Trophoblast cell (in vitro differentiated cells and primary cell): ENCODE measurements at regions not wholly inside any gene's neighbourhood (a gene's known extent, or its start where the extent isn't known, plus 50 kb on each side); places are given as distances from the start of the nearest gene placed in this dataset.

Experiments
- DNase-seq, 2 donors: peaks; one replicate each; pipeline ENCODE4 v3.0.0-alpha.2; 2016
- H2AFZ ChIP-seq: 2 replicates; pipeline ENCODE4 v1.6.1; 2013; ENCODE audit warnings: low read length, moderate library complexity, mild to moderate bottlenecking; ENCODE audit not compliant: insufficient read depth, poor library complexity
- H2AK5ac ChIP-seq: 2 replicates; pipeline ENCODE4 v1.6.1; 2013; ENCODE audit warnings: mild to moderate bottlenecking, low read length
- H2BK120ac ChIP-seq: 2 replicates; pipeline ENCODE4 v1.6.1; 2013; ENCODE audit warnings: low read length, mild to moderate bottlenecking, moderate library complexity; ENCODE audit not compliant: insufficient read depth, poor library complexity
- H2BK12ac ChIP-seq: 2 replicates; pipeline ENCODE4 v1.6.1; 2013; ENCODE audit warnings: mild to moderate bottlenecking, low read length, moderate library complexity
- H2BK5ac ChIP-seq: 2 replicates; pipeline ENCODE4 v1.6.1; 2013; ENCODE audit warnings: low read length, low read depth, moderate library complexity, mild to moderate bottlenecking; ENCODE audit not compliant: poor library complexity
- H3K14ac ChIP-seq: 2 replicates; pipeline ENCODE4 v1.6.1; 2013; ENCODE audit warnings: mild to moderate bottlenecking, low read length
- H3K18ac ChIP-seq: 2 replicates; pipeline ENCODE4 v1.6.1; 2013; ENCODE audit warnings: mild to moderate bottlenecking, low read length
- H3K23ac ChIP-seq: 2 replicates; pipeline ENCODE4 v1.6.1; 2013; ENCODE audit warnings: low read length
- H3K27ac ChIP-seq: 2 replicates; pipeline ENCODE4 v1.5.1; 2013; ENCODE audit warnings: low read depth, mild to moderate bottlenecking, inconsistent platforms, low read length, moderate library complexity
- H3K27me3 ChIP-seq: 2 replicates; pipeline ENCODE4 v1.6.1; 2013; ENCODE audit warnings: inconsistent platforms, mild to moderate bottlenecking, low read length, moderate library complexity; ENCODE audit not compliant: insufficient read depth
- H3K36me3 ChIP-seq, 2 experiments: 1 replicate in 1 of 2; 2 replicates in 1 of 2; pipeline ENCODE4 v1.6.1; 2013; ENCODE audit warnings: low read length in 2 of 2, mild to moderate bottlenecking in 2 of 2, moderate library complexity in 1 of 2; ENCODE audit not compliant: insufficient read depth in 2 of 2, control insufficient read depth in 1 of 2
- H3K4ac ChIP-seq: 2 replicates; pipeline ENCODE4 v1.6.1; 2013; ENCODE audit warnings: low read depth, mild to moderate bottlenecking, low read length, moderate library complexity
- H3K4me1 ChIP-seq, 2 experiments: 1 replicate in 1 of 2; 2 replicates in 1 of 2; pipeline ENCODE4 v1.6.1; 2013; ENCODE audit warnings: low read length in 2 of 2, mild to moderate bottlenecking in 2 of 2, moderate library complexity in 1 of 2; ENCODE audit not compliant: insufficient read depth in 2 of 2, control insufficient read depth in 1 of 2
- H3K4me2 ChIP-seq: 2 replicates; pipeline ENCODE4 v1.6.1; 2013; ENCODE audit warnings: inconsistent platforms, mild to moderate bottlenecking, low read length, moderate library complexity
- H3K4me3 ChIP-seq: 2 replicates; pipeline ENCODE4 v1.5.1; 2013; ENCODE audit warnings: mild to moderate bottlenecking, low read depth, low read length, inconsistent platforms
- H3K79me1 ChIP-seq: one replicate; pipeline ENCODE4 v1.6.1; 2013; ENCODE audit warnings: low read length
- H3K79me2 ChIP-seq: 2 replicates; pipeline ENCODE4 v1.6.1; 2013; ENCODE audit warnings: low read length, mild to moderate bottlenecking; ENCODE audit not compliant: control insufficient read depth, insufficient read depth, poor library complexity
- H3K9ac ChIP-seq: 2 replicates; pipeline ENCODE4 v1.6.1; 2013; ENCODE audit warnings: mild to moderate bottlenecking, low read length
- H3K9me3 ChIP-seq: 2 replicates; pipeline ENCODE4 v1.6.1; 2013; ENCODE audit warnings: low read depth, mild to moderate bottlenecking, control low read depth, inconsistent platforms, low read length; ENCODE audit not compliant: insufficient read depth
- H4K12ac ChIP-seq: 2 replicates; pipeline ENCODE4 v1.6.1; 2013; ENCODE audit warnings: low read depth, mild to moderate bottlenecking, low read length, moderate library complexity
- H4K8ac ChIP-seq: 2 replicates; pipeline ENCODE4 v1.6.1; 2013; ENCODE audit warnings: low read depth, mild to moderate bottlenecking, low read length, moderate library complexity
- H4K91ac ChIP-seq: one replicate; pipeline ENCODE4 v1.6.1; 2013; ENCODE audit warnings: low read depth, mild to moderate bottlenecking, low read length, moderate library complexity
- WGBS: extraction: QIAGEN DNeasy Blood & Tissue Kit; methylation state at CpG from one replicate; pipeline ENCODE4 v1.1.7; 2013; ENCODE audit warnings: missing lambda C conversion rate; ENCODE audit not compliant: insufficient read length, insufficient coverage; ENCODE audit errors: extremely low coverage; 5-methylcytosine and 5-hydroxymethylcytosine counted together

- H3K9ac ChIP-seq = no peak overlapping the region
- H3K4me2 ChIP-seq = no peak overlapping the region
- H4K8ac ChIP-seq = no peak overlapping the region
- H3K27ac ChIP-seq = no peak overlapping the region
- H4K91ac ChIP-seq = no peak overlapping the region
- H3K79me2 ChIP-seq = no peaks in the 10 kb centered on the region
- H2BK120ac ChIP-seq = no peak overlapping the region
- no peaks in the 10 kb centered on the region for H3K79me1 ChIP-seq
- no peak overlapping the region for H3K14ac ChIP-seq
- H3K4ac ChIP-seq = no peak overlapping the region
- no peak overlapping the region for H3K23ac ChIP-seq
- no CpG with 5 or more reads among the region's 3 CpGs for WGBS
- H2AFZ ChIP-seq = no peak overlapping the region
- H4K12ac ChIP-seq = no peak overlapping the region
- H3K36me3 ChIP-seq = no peaks in the 10 kb centered on the region
- no peaks in the 10 kb centered on the region for H3K4me1 ChIP-seq
- no peak overlapping the region for H2AK5ac ChIP-seq
- no peaks in the 10 kb centered on the region for H3K9me3 ChIP-seq
- H2BK12ac ChIP-seq = no peak overlapping the region
- H3K18ac ChIP-seq = no peak overlapping the region
- DNase-seq = no peak
- no peaks in the 10 kb centered on the region for H3K27me3 ChIP-seq
- H2BK5ac ChIP-seq = no peak overlapping the region
- H3K4me3 ChIP-seq = no peak overlapping the region
Observed at GRCh38 chr13:81058211-81058915, 717.4 kb upstream of the SPRY2 start.

GRCh38 chr13:81051873-81052272, 710.9 kb upstream of the SPRY2 start:
- Histone ChIP-seq H3K27me3 (no peaks in the 10 kb centered on the region), H3K18ac (no peak overlapping the region), H4K91ac (no peak overlapping the region), H2BK5ac (no peak overlapping the region), H2BK120ac (no peak overlapping the region), H3K4me1 (no peaks in the 10 kb centered on the region), H3K79me2 (no peaks in the 10 kb centered on the region), H3K4me2 (no peak overlapping the region), H3K36me3 (no peaks in the 10 kb centered on the region), H4K8ac (no peak overlapping the region), H2BK12ac (no peak overlapping the region), H2AK5ac (no peak overlapping the region), H3K9me3 (no peaks in the 10 kb centered on the region), H3K27ac (no peak overlapping the region), H3K79me1 (no peaks in the 10 kb centered on the region), H3K9ac (no peak overlapping the region), H3K4ac (no peak overlapping the region), H3K4me3 (no peak overlapping the region), H4K12ac (no peak overlapping the region), H3K23ac (no peak overlapping the region), H3K14ac (no peak overlapping the region), H2AFZ (no peak overlapping the region)
- no peak for DNase-seq

- no peak overlapping the region for H3K4me2 ChIP-seq
- H3K9me3 ChIP-seq = no peaks in the 10 kb centered on the region
- no peaks in the 10 kb centered on the region for H3K79me2 ChIP-seq
- no peak overlapping the region for H3K14ac ChIP-seq
- no peak overlapping the region for H3K23ac ChIP-seq
- H3K18ac ChIP-seq = no peak overlapping the region
- H4K8ac ChIP-seq = no peak overlapping the region
- no peak overlapping the region for H3K9ac ChIP-seq
- no peak overlapping the region for H2AFZ ChIP-seq
- H3K36me3 ChIP-seq = no peaks in the 10 kb centered on the region
- no peak overlapping the region for H2BK12ac ChIP-seq
- no peak overlapping the region for H3K4me3 ChIP-seq
- DNase-seq = no peak
- H3K4me1 ChIP-seq = no peaks in the 10 kb centered on the region
- WGBS = no CpG with 5 or more reads among the region's 7 CpGs
- H2BK120ac ChIP-seq = no peak overlapping the region
- H3K27me3 ChIP-seq = no peaks in the 10 kb centered on the region
- H2AK5ac ChIP-seq = no peak overlapping the region
- H3K27ac ChIP-seq = no peak overlapping the region
- H2BK5ac ChIP-seq = no peak overlapping the region
- H4K12ac ChIP-seq = no peak overlapping the region
- H4K91ac ChIP-seq = no peak overlapping the region
- H3K4ac ChIP-seq = no peak overlapping the region
- no peaks in the 10 kb centered on the region for H3K79me1 ChIP-seq
Observed at GRCh38 chr13:81048026-81048461, 707.1 kb upstream of the SPRY2 start.

- H3K18ac ChIP-seq = no peak overlapping the region
- H4K91ac ChIP-seq = no peak overlapping the region
- H4K8ac ChIP-seq = no peak overlapping the region
- no peak overlapping the region for H2AK5ac ChIP-seq
- no peaks in the 10 kb centered on the region for H3K27me3 ChIP-seq
- H2AFZ ChIP-seq = no peak overlapping the region
- no peaks in the 10 kb centered on the region for H3K79me2 ChIP-seq
- H3K14ac ChIP-seq = no peak overlapping the region
- DNase-seq = no peak
- no peak overlapping the region for H4K12ac ChIP-seq
- H3K79me1 ChIP-seq = no peaks in the 10 kb centered on the region
- H3K4ac ChIP-seq = no peak overlapping the region
- no peaks in the 10 kb centered on the region for H3K9me3 ChIP-seq
- no CpG with 5 or more reads among the region's 1 CpG for WGBS
- no peak overlapping the region for H2BK120ac ChIP-seq
- H3K23ac ChIP-seq = no peak overlapping the region
- no peak overlapping the region for H2BK12ac ChIP-seq
- no peak overlapping the region for H3K4me3 ChIP-seq
- no peak overlapping the region for H3K9ac ChIP-seq
- no peak overlapping the region for H3K27ac ChIP-seq
- H3K4me2 ChIP-seq = no peak overlapping the region
- H3K36me3 ChIP-seq = no peaks in the 10 kb centered on the region
- H2BK5ac ChIP-seq = no peak overlapping the region
- no peaks in the 10 kb centered on the region for H3K4me1 ChIP-seq
Observed at GRCh38 chr13:81041761-81042160, 700.8 kb upstream of the SPRY2 start.
